Stimulated activated CD4-positive, alpha-beta T cell treated with anti-CD3 and anti-CD28 coated beads, Interleukin-2, amount 100 ng/mL, for 24 hours (primary cell): ENCODE measurements at regions not wholly inside any gene's neighbourhood (a gene's known extent, or its start where the extent isn't known, plus 50 kb on each side); places are given as distances from the start of the nearest gene placed in this dataset.
"Not testable (repeated sequence)": the region's sequence is repeated elsewhere in the genome, so short reads cannot be mapped to it uniquely, and the experiment has no call there.

Experiments used
- DNase-seq, 2 donors: peaks; one replicate each; pipeline ENCODE4 v3.0.0-alpha.2; 2020

GRCh38 chr16:66265048-66265415 lies 101.5 kb upstream of the CDH5 start:
- DNase-seq: no peak

GRCh38 chr16:66264311-66265047 lies 102.0 kb upstream of the CDH5 start:
- DNase-seq: no peak

GRCh38 chr16:66263973-66264310 lies 102.5 kb upstream of the CDH5 start:
- DNase-seq: no peak

- no peak for DNase-seq
Observed at GRCh38 chr16:66263168-66263972, 103.1 kb upstream of the CDH5 start.

GRCh38 chr16:66262253-66263167 lies 104.0 kb upstream of the CDH5 start:
- DNase-seq: no peak

GRCh38 chr16:66261826-66262225 lies 104.7 kb upstream of the CDH5 start:
- DNase-seq: no peak

- DNase-seq: no peak
Observed at GRCh38 chr16:66260522-66261254, 105.8 kb upstream of the CDH5 start.

GRCh38 chr16:66258916-66259845 lies 107.3 kb upstream of the CDH5 start:
- no peak for DNase-seq

- DNase-seq: no peak
Observed at GRCh38 chr16:66256919-66257318, 109.6 kb upstream of the CDH5 start.

GRCh38 chr16:66255647-66256046 lies 110.8 kb upstream of the CDH5 start:
- no peak for DNase-seq

GRCh38 chr16:66254751-66255150 lies 111.7 kb upstream of the CDH5 start:
- DNase-seq: no peak

GRCh38 chr16:66254106-66254505 lies 112.4 kb upstream of the CDH5 start:
- DNase-seq: no peak

GRCh38 chr16:66251476-66252160 lies 114.9 kb upstream of the CDH5 start:
- no peak for DNase-seq

- no peak for DNase-seq
Observed at GRCh38 chr16:66250686-66251431, 115.6 kb upstream of the CDH5 start.

GRCh38 chr16:66247516-66248481 lies 118.7 kb upstream of the CDH5 start:
- DNase-seq: no peak

GRCh38 chr16:66245868-66246267 lies 120.6 kb upstream of the CDH5 start:
- no peak for DNase-seq

GRCh38 chr16:66245072-66245471 lies 121.4 kb upstream of the CDH5 start:
- no peak for DNase-seq

- DNase-seq: no peak
Observed at GRCh38 chr16:66242672-66243071, 123.8 kb upstream of the CDH5 start.

- not testable (repeated sequence) for DNase-seq
Observed at GRCh38 chr16:66242206-66242605, 124.3 kb upstream of the CDH5 start.
